OCI-LY7 (cell line): ENCODE measurements at regions not wholly inside any gene's neighbourhood (a gene's known extent, or its start where the extent isn't known, plus 50 kb on each side); places are given as distances from the start of the nearest gene placed in this dataset.

Source experiments
- EZH2phosphoT487 ChIP-seq: fragments of 200-600 bp; sonication (generic); IDR thresholded peaks from 2 replicates; pipeline ENCODE4 v1.6.1; 2018; ENCODE audit warnings: low read depth, borderline replicate concordance, mild to moderate bottlenecking, mixed run types, antibody characterized with exemption, low read length, moderate library complexity, mixed read lengths
- TF ChIP-seq, protein P1 (sequence below): fragments of 200-600 bp; sonication (generic); conservative IDR thresholded peaks from 2 replicates; pipeline ENCODE4 v1.5.1; 2014; ENCODE audit warnings: mild to moderate bottlenecking, antibody characterized with exemption, low read length, moderate library complexity, mixed read lengths

DNA sequence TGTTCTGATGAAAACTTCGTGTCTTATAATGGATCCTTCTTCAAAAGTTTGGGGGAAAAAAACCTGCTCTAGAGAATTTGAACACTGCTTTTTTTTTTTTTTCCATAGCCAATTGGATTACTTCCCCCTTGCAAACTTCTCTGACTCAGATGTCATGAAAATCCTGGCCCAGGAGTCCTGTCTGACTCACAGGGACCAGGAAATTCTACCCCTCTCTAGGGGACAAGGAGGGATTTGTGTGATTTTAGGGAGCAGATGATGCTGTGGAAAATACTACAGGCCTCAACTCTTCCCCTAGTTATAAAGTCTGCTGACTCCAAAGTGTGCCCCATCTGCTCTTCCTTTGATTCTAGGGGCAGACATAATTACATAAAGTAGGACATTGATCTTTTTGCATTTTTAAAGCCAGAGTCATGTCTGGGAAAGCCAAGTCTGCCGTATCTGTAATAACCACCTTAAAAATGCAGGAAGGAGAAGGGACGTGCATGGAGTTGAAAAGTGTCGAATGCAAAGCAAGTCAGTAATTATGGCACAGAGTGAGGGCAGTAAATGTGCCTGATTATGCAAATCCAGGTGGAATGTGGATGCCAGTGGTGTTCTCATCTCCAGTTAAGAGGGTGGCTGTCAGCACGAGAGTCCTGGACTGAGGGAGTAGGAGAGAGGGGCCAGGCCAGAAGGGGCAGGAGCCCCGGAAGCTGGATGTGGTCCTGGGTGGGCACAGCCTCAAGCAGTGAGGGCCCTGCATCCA is 144.3 kb upstream of the SULF2 start:
- TF ChIP-seq, protein P1, sequence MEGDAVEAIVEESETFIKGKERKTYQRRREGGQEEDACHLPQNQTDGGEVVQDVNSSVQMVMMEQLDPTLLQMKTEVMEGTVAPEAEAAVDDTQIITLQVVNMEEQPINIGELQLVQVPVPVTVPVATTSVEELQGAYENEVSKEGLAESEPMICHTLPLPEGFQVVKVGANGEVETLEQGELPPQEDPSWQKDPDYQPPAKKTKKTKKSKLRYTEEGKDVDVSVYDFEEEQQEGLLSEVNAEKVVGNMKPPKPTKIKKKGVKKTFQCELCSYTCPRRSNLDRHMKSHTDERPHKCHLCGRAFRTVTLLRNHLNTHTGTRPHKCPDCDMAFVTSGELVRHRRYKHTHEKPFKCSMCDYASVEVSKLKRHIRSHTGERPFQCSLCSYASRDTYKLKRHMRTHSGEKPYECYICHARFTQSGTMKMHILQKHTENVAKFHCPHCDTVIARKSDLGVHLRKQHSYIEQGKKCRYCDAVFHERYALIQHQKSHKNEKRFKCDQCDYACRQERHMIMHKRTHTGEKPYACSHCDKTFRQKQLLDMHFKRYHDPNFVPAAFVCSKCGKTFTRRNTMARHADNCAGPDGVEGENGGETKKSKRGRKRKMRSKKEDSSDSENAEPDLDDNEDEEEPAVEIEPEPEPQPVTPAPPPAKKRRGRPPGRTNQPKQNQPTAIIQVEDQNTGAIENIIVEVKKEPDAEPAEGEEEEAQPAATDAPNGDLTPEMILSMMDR: no peak
- TF ChIP-seq EZH2phosphoT487: no peak
